ENCODE measurements at regions not wholly inside any gene's neighbourhood (a gene's known extent, or its start where the extent isn't known, plus 50 kb on each side); places are given as distances from the start of the nearest gene placed in this dataset.

GRCh38 chrX:23251043-23251442 lies 83.6 kb upstream of the PTCHD1 start:
- no peak for DNase-seq (ENCODE audit: low read depth)
- no peak for TF ChIP-seq CTCF (conservative IDR thresholded peaks at IDR 0.05; ENCODE audit: low read depth, low read length)
- no peak overlapping the region for H3K4me3 ChIP-seq (ENCODE audit: low read depth, low read length)

GRCh38 chrX:23263892-23264291 lies 70.8 kb upstream of the PTCHD1 start:
- DNase-seq (ENCODE audit: low read depth) = no peak
- no peak for TF ChIP-seq CTCF (conservative IDR thresholded peaks at IDR 0.05; ENCODE audit: low read depth, low read length)
- no peak overlapping the region for H3K4me3 ChIP-seq (ENCODE audit: low read depth, low read length)

GRCh38 chrX:23269923-23270322 lies 64.7 kb upstream of the PTCHD1 start:
- no peak for DNase-seq (ENCODE audit: low read depth)
- H3K4me3 ChIP-seq (ENCODE audit: low read depth, low read length) = no peak overlapping the region
- no peak for TF ChIP-seq CTCF (conservative IDR thresholded peaks at IDR 0.05; ENCODE audit: low read depth, low read length)

- no peak for TF ChIP-seq CTCF (conservative IDR thresholded peaks at IDR 0.05; ENCODE audit: low read depth, low read length)
- H3K4me3 ChIP-seq (ENCODE audit: low read depth, low read length) = no peak overlapping the region
- no peak for DNase-seq (ENCODE audit: low read depth)
Measured at GRCh38 chrX:23271026-23271425, 63.6 kb upstream of the PTCHD1 start.

- no peak for DNase-seq (ENCODE audit: low read depth)
- no peak for TF ChIP-seq CTCF (conservative IDR thresholded peaks at IDR 0.05; ENCODE audit: low read depth, low read length)
- H3K4me3 ChIP-seq (ENCODE audit: low read depth, low read length) = no peak overlapping the region
Measured at GRCh38 chrX:23276475-23276874, 58.2 kb upstream of the PTCHD1 start.
